NCI-H1436 treated with DMSO at 0.1 percent for 48 hours (cell line): ENCODE measurements at regions not wholly inside any gene's neighbourhood (a gene's known extent, or its start where the extent isn't known, plus 50 kb on each side); places are given as distances from the start of the nearest gene placed in this dataset.

ENCODE experiments used
- DNase-seq: peaks from one replicate; lab custom pipeline; 2025; lab: John Stamatoyannopoulos, UW

GRCh38 chr12:91622037-91622436 lies 439.4 kb upstream of the DCN start:
- peak; percentile 70 for DNase-seq

DNA sequence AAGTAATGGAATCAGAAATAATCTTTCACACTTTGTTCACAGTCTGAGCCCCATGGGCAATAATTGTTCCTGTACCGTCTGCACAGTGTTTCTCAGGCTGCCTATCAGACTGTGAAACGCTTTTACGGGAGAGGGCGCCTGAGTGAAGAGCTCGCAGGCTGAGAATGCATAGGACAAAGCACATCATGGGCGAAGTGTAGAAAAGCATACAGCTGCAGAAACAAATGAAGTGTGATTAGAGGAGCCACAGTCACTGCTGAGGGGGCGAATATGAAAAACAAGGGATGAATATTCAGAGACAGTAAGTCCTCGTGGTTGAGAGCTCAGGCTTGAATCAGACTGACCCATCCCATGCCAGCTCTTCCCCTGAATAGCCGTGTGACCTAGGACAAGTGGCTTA lies 438.4 kb upstream of the DCN start:
- peak; percentile 27 for DNase-seq

GRCh38 chr12:91620422-91620821 lies 437.8 kb upstream of the DCN start:
- no peak for DNase-seq

DNA sequence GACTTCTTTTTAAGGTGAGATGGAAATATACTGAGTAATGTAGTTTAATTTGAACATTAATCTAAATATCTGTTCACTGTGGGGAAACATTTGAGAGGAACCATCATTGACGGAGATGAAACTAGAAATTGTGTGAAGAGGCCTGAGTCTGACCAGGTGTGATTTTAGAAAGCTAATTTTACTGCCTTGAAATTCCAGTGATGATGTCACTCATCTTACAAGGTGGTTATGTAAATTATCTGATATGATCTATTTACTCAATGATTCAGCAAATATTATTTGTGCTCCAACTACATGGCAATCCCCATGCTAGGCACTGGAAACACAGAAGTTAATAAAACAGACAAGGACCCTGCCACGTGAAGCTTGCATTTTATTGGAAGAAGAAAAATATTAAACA lies 435.7 kb upstream of the DCN start:
- DNase-seq = no peak

DNA sequence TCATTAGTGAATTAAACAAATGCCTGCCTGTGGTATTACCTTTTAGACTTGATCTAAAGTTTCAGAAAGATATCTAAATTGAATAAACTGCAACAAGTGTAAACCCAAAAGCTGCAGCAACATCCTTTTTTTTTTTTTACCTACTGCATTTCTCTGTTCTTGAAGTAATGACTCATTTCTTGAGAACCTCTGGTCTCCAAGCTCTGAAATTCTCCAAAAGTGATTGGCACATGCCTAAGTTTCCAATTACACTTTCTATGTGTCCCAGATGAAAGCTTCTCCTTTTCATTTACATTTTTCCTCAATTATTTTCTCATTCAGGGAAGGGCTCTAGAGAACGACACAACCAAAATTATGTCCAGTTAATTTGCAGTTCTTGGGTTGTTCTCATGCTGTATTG lies 435.2 kb upstream of the DCN start:
- no peak for DNase-seq

- no peak for DNase-seq
These were observed 433.8 kb upstream of the DCN start for GRCh38 chr12:91616416-91616815.

DNA sequence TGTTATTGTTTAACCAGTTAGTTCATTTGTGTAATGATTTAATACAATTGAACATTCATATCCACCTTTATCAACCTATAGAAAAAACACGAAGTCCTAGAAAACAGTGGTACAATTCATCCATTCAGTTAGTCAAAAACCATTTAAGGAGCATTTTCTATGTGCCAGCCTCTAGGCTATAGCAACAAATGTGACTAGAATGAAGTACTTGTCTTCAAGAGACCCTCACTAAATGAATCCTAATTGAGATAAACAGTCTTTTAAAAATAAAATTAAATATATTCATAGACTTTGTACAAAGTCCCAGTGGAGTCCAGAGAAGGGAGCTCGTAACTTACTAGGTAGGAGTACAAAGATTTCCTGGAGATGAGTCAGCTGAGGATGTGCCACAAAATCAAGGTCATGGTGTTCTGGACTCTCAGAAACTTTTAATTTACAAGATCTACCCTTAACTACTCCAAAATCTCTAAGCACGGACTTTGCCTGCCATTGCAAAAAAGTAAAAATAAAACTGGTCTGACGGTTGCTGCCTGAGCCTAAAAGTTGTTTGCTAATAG lies 430.7 kb upstream of the DCN start:
- DNase-seq = no peak

DNA sequence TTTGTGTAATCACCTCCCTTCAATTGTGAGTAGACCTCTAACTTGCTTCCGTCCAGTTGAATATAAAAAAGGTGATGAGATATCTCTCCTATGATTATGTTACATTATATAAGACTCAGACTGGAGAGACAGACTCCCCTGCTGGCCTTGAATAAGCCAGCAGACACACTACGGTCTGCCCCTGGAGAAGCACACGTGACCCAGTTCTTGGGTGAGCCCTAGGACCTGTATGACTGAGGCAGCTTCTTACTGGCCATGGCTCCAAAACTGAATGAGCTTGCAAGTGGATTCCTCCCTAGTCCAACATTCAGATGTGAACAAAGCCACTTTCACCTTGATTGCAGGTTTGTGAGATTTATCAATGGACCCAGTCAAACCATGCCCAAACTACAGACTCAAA lies 427.9 kb upstream of the DCN start:
- DNase-seq = no peak

- DNase-seq = no peak
These were observed 426.7 kb upstream of the DCN start for GRCh38 chr12:91609283-91609682.

GRCh38 chr12:91608542-91608941 lies 425.9 kb upstream of the DCN start:
- DNase-seq = no peak

- no peak for DNase-seq
These were observed 424.2 kb upstream of the DCN start for GRCh38 chr12:91606662-91607377.

- DNase-seq = no peak
These were observed 422.3 kb upstream of the DCN start for GRCh38 chr12:91604897-91605296.

- no peak for DNase-seq
These were observed 420.4 kb upstream of the DCN start for GRCh38 chr12:91603060-91603459.

- no peak for DNase-seq
These were observed 418.4 kb upstream of the DCN start for GRCh38 chr12:91601054-91601453.

DNA sequence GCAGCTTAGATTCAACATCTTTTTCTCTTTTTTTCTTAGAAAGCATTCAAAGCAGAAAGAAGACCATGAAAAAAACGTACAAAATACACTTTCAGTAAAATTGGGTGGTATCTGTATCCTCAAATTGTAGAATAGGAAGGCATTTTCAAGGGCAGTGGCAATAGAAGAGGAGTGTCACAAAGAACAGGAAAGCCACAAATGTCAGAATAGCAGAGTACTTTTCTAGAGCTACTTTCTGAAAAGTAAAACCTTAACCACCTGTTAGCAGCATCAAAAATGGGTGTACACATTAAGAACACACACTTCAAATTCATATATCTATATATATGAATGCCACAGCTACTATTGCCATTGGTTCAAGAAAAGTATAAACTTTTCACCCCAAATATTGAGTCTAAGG lies 412.1 kb upstream of the DCN start:
- no peak for DNase-seq

DNA sequence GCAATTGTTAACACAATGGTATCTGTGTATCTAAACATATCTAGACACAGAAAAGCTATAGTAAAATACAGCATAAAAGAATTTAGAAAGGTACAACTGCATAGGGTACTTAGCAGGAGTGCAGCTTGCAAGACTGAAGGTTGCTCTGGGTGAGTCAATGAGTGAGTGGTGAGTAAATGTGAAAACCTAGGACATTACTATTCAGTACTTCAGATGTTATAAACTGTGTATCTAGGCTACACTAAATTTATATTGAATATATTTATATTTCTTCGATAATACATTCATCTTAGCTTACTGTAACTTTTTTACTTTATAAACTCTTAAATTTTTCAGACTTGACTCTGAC lies 409.0 kb upstream of the DCN start:
- no peak for DNase-seq

DNA sequence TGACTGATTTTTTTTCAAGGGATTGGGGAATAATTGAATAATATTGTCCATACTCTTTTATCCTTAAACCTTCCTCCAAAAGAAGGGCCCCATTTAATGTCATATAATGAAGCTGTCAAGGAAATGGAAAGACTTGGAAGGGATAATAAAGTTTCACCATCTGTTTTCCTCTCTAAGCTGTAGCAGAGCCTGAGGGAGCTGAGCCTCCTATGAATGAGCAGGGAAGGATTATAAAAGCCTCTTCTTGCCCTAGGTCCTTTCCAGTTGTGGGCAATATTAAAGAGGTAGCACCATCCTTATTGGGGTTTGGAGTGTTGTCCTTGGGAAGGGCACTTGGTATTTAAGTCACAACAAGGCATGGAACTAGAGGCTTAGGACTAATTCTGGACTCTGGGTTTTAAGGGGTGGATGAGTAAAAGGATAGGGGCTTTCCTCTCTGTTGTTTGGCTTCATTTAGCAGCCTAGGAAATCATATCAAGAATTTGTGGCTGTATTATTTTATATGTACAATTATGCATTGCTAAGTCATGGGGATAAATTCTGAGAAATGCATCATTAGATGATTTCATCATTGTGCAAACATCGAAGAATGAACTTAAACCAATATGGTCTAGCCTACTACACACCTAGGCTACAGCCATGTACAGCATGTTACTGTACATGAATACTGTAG lies 408.5 kb upstream of the DCN start:
- DNase-seq = no peak

GRCh38 chr12:91588874-91589454 lies 406.3 kb upstream of the DCN start:
- DNase-seq = no peak

GRCh38 chr12:91586015-91586414 lies 403.4 kb upstream of the DCN start:
- no peak for DNase-seq

DNA sequence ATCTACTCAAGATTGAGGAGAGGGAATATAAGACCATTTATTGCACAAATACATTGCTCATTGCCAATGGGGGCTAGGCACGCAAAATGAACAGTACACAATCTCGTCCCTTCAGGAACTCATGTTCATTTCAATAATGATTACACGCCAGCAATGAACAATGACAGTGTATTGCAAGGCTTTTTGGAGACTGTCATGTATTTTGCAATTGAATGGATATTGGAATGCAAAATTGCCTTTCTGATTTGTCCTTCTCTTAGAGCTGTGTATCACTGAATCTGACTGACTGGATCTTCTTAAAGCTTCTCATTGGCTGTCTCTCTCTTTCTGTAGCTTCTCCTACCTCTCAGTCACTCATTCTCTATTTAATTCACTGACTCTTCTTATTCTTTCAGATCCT lies 400.2 kb upstream of the DCN start:
- no peak for DNase-seq

DNA sequence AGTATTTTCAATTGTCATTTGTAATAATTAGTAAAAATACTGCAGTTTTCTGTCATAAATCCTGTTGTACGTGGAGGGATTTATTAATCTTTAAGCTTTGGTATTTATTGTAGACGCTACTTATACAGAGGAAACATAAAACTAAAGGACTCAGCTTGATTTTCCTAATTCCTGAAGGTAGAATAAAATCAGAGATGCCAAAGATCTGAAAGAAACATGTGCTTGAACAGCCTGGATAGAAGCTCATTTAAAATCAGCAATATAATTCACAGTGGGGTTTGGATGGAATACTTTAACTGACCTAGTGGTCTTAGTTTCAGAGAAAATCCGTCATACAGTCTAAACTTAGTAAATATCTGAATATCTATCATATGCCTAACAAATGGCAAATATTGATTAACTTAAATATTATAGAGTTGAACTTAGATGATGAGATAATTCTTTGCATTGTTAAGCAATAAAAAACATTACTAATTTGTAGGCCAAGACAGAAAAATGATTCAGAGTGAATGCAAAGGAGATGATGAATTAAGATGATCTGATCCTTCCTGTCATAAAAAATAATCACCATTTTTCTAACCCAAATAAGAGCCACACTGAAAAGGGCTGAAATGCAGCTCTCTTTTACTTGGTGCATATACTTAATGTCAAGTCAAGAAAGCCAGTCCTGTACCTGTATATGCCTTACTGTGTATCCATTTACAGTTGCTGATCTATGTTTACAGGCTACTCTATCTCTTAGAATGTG lies 397.1 kb upstream of the DCN start:
- no peak for DNase-seq
